NCI-H446 treated with DMSO at 0.1 percent for 48 hours (cell line): ENCODE measurements at regions not wholly inside any gene's neighbourhood (a gene's known extent, or its start where the extent isn't known, plus 50 kb on each side); places are given as distances from the start of the nearest gene placed in this dataset.

ENCODE experiments used
- DNase-seq: peaks from one replicate; lab custom pipeline; 2025; lab: John Stamatoyannopoulos, UW

GRCh38 chr6:43903739-43904290, 133.8 kb downstream of the VEGFA start:
- DNase-seq = no peak

GRCh38 chr6:43901733-43902230, 131.8 kb downstream of the VEGFA start:
- no peak for DNase-seq

- peak; percentile 57 for DNase-seq
These were observed 131.1 kb downstream of the VEGFA start for GRCh38 chr6:43900916-43901732.

- no peak for DNase-seq
These were observed 130.5 kb downstream of the VEGFA start for GRCh38 chr6:43900560-43900915.

- DNase-seq = no peak
These were observed 129.8 kb downstream of the VEGFA start for GRCh38 chr6:43899830-43900229.

GRCh38 chr6:43898358-43899131, 128.5 kb downstream of the VEGFA start:
- no peak for DNase-seq

GRCh38 chr6:43897571-43898302, 127.7 kb downstream of the VEGFA start:
- no peak for DNase-seq

- no peak for DNase-seq
These were observed 126.6 kb downstream of the VEGFA start for GRCh38 chr6:43896329-43897255.

- DNase-seq = peak; percentile 9
These were observed 125.8 kb downstream of the VEGFA start for GRCh38 chr6:43895656-43896328.

GRCh38 chr6:43893073-43893472, 123.1 kb downstream of the VEGFA start:
- no peak for DNase-seq

GRCh38 chr6:43891072-43891870, 121.3 kb downstream of the VEGFA start:
- DNase-seq = no peak

- DNase-seq = no peak
These were observed 120.4 kb downstream of the VEGFA start for GRCh38 chr6:43890197-43891062.

GRCh38 chr6:43887906-43888683, 118.1 kb downstream of the VEGFA start:
- DNase-seq = no peak

- DNase-seq = no peak
These were observed 117.4 kb downstream of the VEGFA start for GRCh38 chr6:43887340-43887858.

GRCh38 chr6:43886717-43887339, 116.8 kb downstream of the VEGFA start:
- DNase-seq = no peak

- no peak for DNase-seq
These were observed 116.1 kb downstream of the VEGFA start for GRCh38 chr6:43886067-43886461.

- no peak for DNase-seq
These were observed 115.5 kb downstream of the VEGFA start for GRCh38 chr6:43885399-43886066.
